ENCODE measurements at regions not wholly inside any gene's neighbourhood (a gene's known extent, or its start where the extent isn't known, plus 50 kb on each side); places are given as distances from the start of the nearest gene placed in this dataset.
A peak's percentile ranks its signal among the peaks of the same experiment; 100 is the strongest.

DNA sequence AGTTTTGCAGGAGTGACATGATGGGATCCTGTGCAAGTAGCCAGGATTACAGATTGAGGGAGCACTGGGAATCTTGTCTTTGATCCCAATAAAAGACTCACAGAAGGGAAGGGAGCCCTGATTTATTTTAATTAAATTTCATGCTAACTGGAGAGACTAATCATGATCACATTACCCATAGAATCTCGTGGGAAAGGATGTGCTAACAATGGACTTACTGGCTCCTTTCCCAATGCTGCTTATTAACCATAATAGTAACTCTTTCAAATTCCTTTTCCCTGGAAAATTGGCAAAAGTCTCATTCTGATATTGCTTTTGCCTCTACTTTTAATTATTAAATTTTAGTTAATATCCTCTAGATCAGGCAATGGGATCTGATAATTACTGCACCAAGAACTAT is 174.8 kb upstream of the AVPR1A start:
- intact Hi-C loops (cut with micrococcal nuclease), result no loop called here
- Histone ChIP-seq H3K4me3 (replicated peaks in 1 of 3; ENCODE audit: insufficient read depth in 1 of 3, low read depth in 1 of 3, low read length in 3 of 3) (no peak overlapping the region), H3K79me2 (ENCODE audit: control insufficient read depth, insufficient read depth, low read length) (no peaks in the 10 kb centered on the region), H3K9me1 (replicated peaks; ENCODE audit: control insufficient read depth, extremely low read depth, insufficient read depth, low read length) (no peaks in the 10 kb centered on the region), H3K9ac (replicated peaks; ENCODE audit: extremely low read depth, insufficient read depth, low read length) (no peak overlapping the region), H4K20me1 (replicated peaks; ENCODE audit: control insufficient read depth, extremely low read depth, insufficient read depth, low read length) (no peaks in the 10 kb centered on the region), H2AFZ (ENCODE audit: low read depth, low read length) (no peak overlapping the region), H3K36me3 (ENCODE audit: control insufficient read depth in 2 of 2, extremely low read depth in 1 of 2, insufficient read depth in 2 of 2, low read length in 2 of 2) (no peaks in the 10 kb centered on the region), H3K9me3 (replicated peaks; ENCODE audit: control insufficient read depth, insufficient read depth, low read length) (no peaks in the 10 kb centered on the region), H3K27ac (ENCODE audit: insufficient read depth, low read depth, low read length) (no peak overlapping the region), H3K4me1 (ENCODE audit: control insufficient read depth, extremely low read depth, insufficient read depth, low read length) (no peaks in the 10 kb centered on the region), H3K27me3 (ENCODE audit: control insufficient read depth in 2 of 2, insufficient read depth in 2 of 2, low read length in 2 of 2) (peaks cover 2% of the 10 kb centered on the region in 2 experiments), H3K4me2 (ENCODE audit: insufficient read depth, low read length) (no peak overlapping the region)
- ChIA-PET POLR2A (no interaction called here), CTCF (no interaction called here)
- BruUV-seq (replicated peaks), result no TSS peak
- dilution Hi-C loops (cut with MboI; ENCODE audit: extremely low pct_ligation_motif_present, low sequenced_read_pairs), result no loop called here
- FAIRE-seq (no peak), DNase-seq (ENCODE audit: low read depth, low spot score) (peak; percentile 52)
- no peak for TF ChIP-seq POLR2AphosphoS5 (IDR thresholded peaks at IDR 0.05; ENCODE audit: insufficient read depth, low read depth, low read length)
- TF ChIP-seq GATA2 (IDR thresholded peaks at IDR 0.05; ENCODE audit: insufficient read depth, insufficient read length, low read depth, low read length), result no peak
- no peak for TF ChIP-seq CTCF (IDR thresholded peaks at IDR 0.05; ENCODE audit: extremely low read depth in 1 of 2, insufficient read depth in 1 of 2, low read depth in 1 of 2, low read length in 2 of 2)
- no peak for TF ChIP-seq JUN (IDR thresholded peaks at IDR 0.05; ENCODE audit: borderline replicate concordance, insufficient read depth, insufficient read length, low read depth)
- no peak for TF ChIP-seq FOS (IDR thresholded peaks at IDR 0.05; ENCODE audit: borderline replicate concordance, insufficient read depth, low read length)
- TF ChIP-seq MYC (IDR thresholded peaks at IDR 0.05; ENCODE audit: low read depth, low read length), result no peak
- no peak for TF ChIP-seq EZH2 (IDR thresholded peaks at IDR 0.05; ENCODE audit: borderline replicate concordance, low read depth, low read length, severe bottlenecking)
- TF ChIP-seq, protein P1, sequence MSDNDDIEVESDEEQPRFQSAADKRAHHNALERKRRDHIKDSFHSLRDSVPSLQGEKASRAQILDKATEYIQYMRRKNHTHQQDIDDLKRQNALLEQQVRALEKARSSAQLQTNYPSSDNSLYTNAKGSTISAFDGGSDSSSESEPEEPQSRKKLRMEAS (IDR thresholded peaks at IDR 0.05; ENCODE audit: insufficient read depth, insufficient read length), result no peak
- no peak for TF ChIP-seq POLR2A (IDR thresholded peaks at IDR 0.05; ENCODE audit: low read depth, low read length)

Data from endothelial cell of umbilical vein (primary cell).